Left lung (tissue), 4 donors: ENCODE measurements at regions not wholly inside any gene's neighbourhood (a gene's known extent, or its start where the extent isn't known, plus 50 kb on each side); places are given as distances from the start of the nearest gene placed in this dataset.

Experiments
- ATAC-seq: fragments of 200-7000 bp; cut with Tn5 transposase; one replicate; pipeline ENCODE4 v1.9.1; 2020; ENCODE audit warnings: moderate library complexity
- DNase-seq, 4 donors: peaks; one replicate each; pipeline ENCODE4 v3.0.0-alpha.2; 2013 to 2020
- H3K27ac ChIP-seq, 2 donors: fragments of 200-600 bp; sonication (generic) in 1 of 2; one replicate each; pipeline versions ENCODE4 v1.5.0 to v1.8.0; 2020 to 2021
- H3K27me3 ChIP-seq, 2 donors: fragments of 200-600 bp; sonication (generic) in 1 of 2; one replicate each; pipeline versions ENCODE4 v1.5.0 to v1.8.0; 2020 to 2021
- H3K36me3 ChIP-seq, 2 donors: fragments of 200-600 bp; sonication (generic) in 1 of 2; one replicate each; pipeline versions ENCODE4 v1.5.0 to v1.8.0; 2020 to 2021
- H3K4me1 ChIP-seq, 2 donors: fragments of 200-600 bp; one replicate each; pipeline ENCODE4 v1.8.0; 2021
- H3K4me3 ChIP-seq, 2 donors: fragments of 200-600 bp; sonication (generic) in 1 of 2; one replicate each; pipeline versions ENCODE4 v1.5.0 to v1.8.0; 2020 to 2021; ENCODE audit warnings: mild to moderate bottlenecking in 1 of 2
- H3K9me3 ChIP-seq, 2 donors: fragments of 200-600 bp; sonication (generic) in 1 of 2; one replicate each; pipeline versions ENCODE4 v1.5.0 to v1.8.0; 2020 to 2021
- intact Hi-C, 2 donors: fragments of 100-400 bp; cut with DNase I; formaldehyde crosslinking; loops; one replicate each; pipeline versions ENCODE4 v1.11.2 to v1.14.2; 2022
- TF ChIP-seq, protein P1 (sequence below), 2 donors: fragments of 200-600 bp; sonication (generic) in 1 of 2; IDR thresholded peaks; one replicate each; pipeline versions ENCODE4 v1.5.0 to v1.8.0; 2021; ENCODE audit warnings: antibody characterized with exemption in 2 of 2
- donor health status: DM: no; HTN: yes; CAD: no.
- donor health status: DM: no; HTN: no; CAD: no.

DNA sequence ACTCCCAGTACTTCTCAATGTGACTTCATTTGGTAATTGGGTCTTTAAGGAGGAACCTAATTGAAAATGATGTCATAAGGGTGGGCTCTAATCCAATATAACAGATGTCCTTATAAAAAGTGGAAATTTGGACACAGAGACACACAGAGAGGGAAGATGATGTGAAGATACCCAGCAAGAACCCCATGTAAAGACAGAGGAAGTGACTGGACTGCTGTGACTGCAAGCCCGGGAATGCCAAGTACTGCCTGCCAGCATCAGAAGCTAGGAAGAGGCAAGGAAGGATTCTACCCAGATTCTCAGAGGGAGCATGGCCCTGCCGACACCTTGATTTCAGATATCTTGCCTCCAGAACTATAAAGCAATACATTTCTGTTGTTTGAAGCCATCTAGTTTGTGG lies 239.3 kb downstream of the KCTD12 start:
- no peak for DNase-seq
- TF ChIP-seq, protein P1, sequence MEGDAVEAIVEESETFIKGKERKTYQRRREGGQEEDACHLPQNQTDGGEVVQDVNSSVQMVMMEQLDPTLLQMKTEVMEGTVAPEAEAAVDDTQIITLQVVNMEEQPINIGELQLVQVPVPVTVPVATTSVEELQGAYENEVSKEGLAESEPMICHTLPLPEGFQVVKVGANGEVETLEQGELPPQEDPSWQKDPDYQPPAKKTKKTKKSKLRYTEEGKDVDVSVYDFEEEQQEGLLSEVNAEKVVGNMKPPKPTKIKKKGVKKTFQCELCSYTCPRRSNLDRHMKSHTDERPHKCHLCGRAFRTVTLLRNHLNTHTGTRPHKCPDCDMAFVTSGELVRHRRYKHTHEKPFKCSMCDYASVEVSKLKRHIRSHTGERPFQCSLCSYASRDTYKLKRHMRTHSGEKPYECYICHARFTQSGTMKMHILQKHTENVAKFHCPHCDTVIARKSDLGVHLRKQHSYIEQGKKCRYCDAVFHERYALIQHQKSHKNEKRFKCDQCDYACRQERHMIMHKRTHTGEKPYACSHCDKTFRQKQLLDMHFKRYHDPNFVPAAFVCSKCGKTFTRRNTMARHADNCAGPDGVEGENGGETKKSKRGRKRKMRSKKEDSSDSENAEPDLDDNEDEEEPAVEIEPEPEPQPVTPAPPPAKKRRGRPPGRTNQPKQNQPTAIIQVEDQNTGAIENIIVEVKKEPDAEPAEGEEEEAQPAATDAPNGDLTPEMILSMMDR (IDR thresholded peaks at IDR 0.05): no peak

GRCh38 chr13:76645632-76646031 lies 240.6 kb downstream of the KCTD12 start:
- DNase-seq (no peak), ATAC-seq (no peak)
- Histone ChIP-seq H3K4me1 (no peaks in the 10 kb centered on the region), H3K4me3 (no peak overlapping the region), H3K27me3 (no peaks in the 10 kb centered on the region), H3K9me3 (no peaks in the 10 kb centered on the region), H3K27ac (no peak overlapping the region), H3K36me3 (no peaks in the 10 kb centered on the region)
- intact Hi-C loops: no loop called here
- TF ChIP-seq, protein P1 (IDR thresholded peaks at IDR 0.05): no peak

More for the DNA sequence above, 239.3 kb downstream of the KCTD12 start:
- Histone ChIP-seq H3K9me3 (no peaks in the 10 kb centered on the region), H3K36me3 (no peaks in the 10 kb centered on the region), H3K27me3 (no peaks in the 10 kb centered on the region), H3K27ac (no peak overlapping the region), H3K4me1 (no peaks in the 10 kb centered on the region), H3K4me3 (no peak overlapping the region)
- intact Hi-C loops: no loop called here
- ATAC-seq: no peak

DNA sequence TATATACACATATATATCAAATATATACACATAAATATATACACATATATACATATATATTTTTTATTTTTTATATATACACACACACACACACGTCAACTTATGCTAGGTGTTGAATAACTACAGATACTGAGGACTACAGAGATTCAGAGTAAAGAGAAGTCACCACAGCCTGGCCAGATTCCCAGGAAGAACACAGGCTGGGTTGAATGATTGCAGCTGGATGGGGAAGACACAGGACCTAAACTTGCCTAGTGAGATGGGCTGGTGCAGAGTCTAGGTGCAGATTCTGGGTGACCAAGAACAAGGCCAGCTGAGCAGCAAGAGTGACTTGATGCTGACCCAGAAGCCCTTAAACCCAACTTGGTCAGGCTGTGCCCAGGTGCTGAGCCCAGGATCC lies 241.3 kb downstream of the KCTD12 start:
- no peak overlapping the region for H3K4me3 ChIP-seq
- no peaks in the 10 kb centered on the region for H3K36me3 ChIP-seq
- H3K27me3 ChIP-seq: no peaks in the 10 kb centered on the region
- ATAC-seq (no peak), DNase-seq (no peak)
- TF ChIP-seq, protein P1 (IDR thresholded peaks at IDR 0.05): no peak
- H3K27ac ChIP-seq: no peak overlapping the region
- H3K4me1 ChIP-seq: no peaks in the 10 kb centered on the region
- intact Hi-C loops: no loop called here
- no peaks in the 10 kb centered on the region for H3K9me3 ChIP-seq

GRCh38 chr13:76643596-76643995 lies 242.6 kb downstream of the KCTD12 start:
- Histone ChIP-seq H3K36me3 (no peaks in the 10 kb centered on the region), H3K4me3 (no peak overlapping the region), H3K4me1 (no peaks in the 10 kb centered on the region), H3K27ac (no peak overlapping the region), H3K27me3 (no peaks in the 10 kb centered on the region), H3K9me3 (no peaks in the 10 kb centered on the region)
- no peak for DNase-seq
- no peak for ATAC-seq
- TF ChIP-seq, protein P1 (IDR thresholded peaks at IDR 0.05): no peak
- intact Hi-C loops: no loop called here

DNA sequence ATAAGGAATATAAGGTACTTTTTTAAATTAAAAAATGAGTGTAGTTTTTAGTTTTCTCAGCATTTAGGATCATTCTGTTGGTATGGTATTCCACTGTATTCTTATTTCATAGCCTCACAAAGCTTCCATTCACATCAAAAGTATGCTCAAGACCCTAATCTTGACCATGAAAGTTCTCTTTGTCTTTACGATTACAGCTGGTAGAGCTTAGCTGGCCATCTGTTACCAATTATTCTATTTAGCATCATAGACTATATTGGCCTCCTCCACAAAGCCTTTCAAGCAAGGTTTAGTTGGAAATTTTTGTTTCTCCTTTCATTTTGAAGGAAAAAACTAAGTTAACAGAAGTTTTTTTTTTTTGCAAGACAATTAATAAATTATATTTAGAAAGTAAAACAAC lies 245.1 kb downstream of the KCTD12 start:
- Histone ChIP-seq H3K9me3 (no peaks in the 10 kb centered on the region), H3K27ac (no peak overlapping the region), H3K36me3 (no peaks in the 10 kb centered on the region), H3K27me3 (no peaks in the 10 kb centered on the region), H3K4me1 (no peaks in the 10 kb centered on the region), H3K4me3 (no peak overlapping the region)
- TF ChIP-seq, protein P1 (IDR thresholded peaks at IDR 0.05): no peak
- intact Hi-C loops: no loop called here
- DNase-seq: no peak
- ATAC-seq: no peak
